SK-N-SH (cell line): ENCODE measurements at regions not wholly inside any gene's neighbourhood (a gene's known extent, or its start where the extent isn't known, plus 50 kb on each side); places are given as distances from the start of the nearest gene placed in this dataset.

Experiments
- CTCF ChIP-seq: fragments of 200-600 bp; sonication (generic); IDR thresholded peaks from 2 replicates; pipeline ENCODE4 v1.6.1; 2017; ENCODE audit warnings: antibody characterized with exemption, mild to moderate bottlenecking, moderate library complexity
- SIN3A ChIP-seq: IDR thresholded peaks from 2 replicates; pipeline ENCODE4 v1.6.1; 2012; ENCODE audit warnings: low read depth, mild to moderate bottlenecking, low read length, moderate library complexity, borderline replicate concordance
- ZBTB33 ChIP-seq: IDR thresholded peaks from 2 replicates; pipeline ENCODE4 v1.4.0; 2012; ENCODE audit warnings: low read depth, borderline replicate concordance

- TF ChIP-seq ZBTB33 (no peak), CTCF (no peak), SIN3A (no peak)
Observed at GRCh38 chr4:87739494-87739893, 59.9 kb upstream of the IBSP start.
